ENCODE measurements at regions not wholly inside any gene's neighbourhood (a gene's known extent, or its start where the extent isn't known, plus 50 kb on each side); places are given as distances from the start of the nearest gene placed in this dataset.
"Not testable (repeated sequence)": the region's sequence is repeated elsewhere in the genome, so short reads cannot be mapped to it uniquely, and the experiment has no call there.

- DNase-seq (ENCODE audit: low spot score), result no peak
These were observed 226.8 kb downstream of the AEBP2 start for GRCh38 chr12:19666070-19666469.

GRCh38 chr12:19669793-19670192 is 230.5 kb downstream of the AEBP2 start:
- no peak for DNase-seq (ENCODE audit: low spot score)

GRCh38 chr12:19671695-19672094 is 232.4 kb downstream of the AEBP2 start:
- no peak for DNase-seq (ENCODE audit: low spot score)

GRCh38 chr12:19674437-19674836 is 235.1 kb downstream of the AEBP2 start:
- DNase-seq (ENCODE audit: low spot score), result no peak

- DNase-seq (ENCODE audit: low spot score), result no peak
These were observed 236.1 kb downstream of the AEBP2 start for GRCh38 chr12:19675361-19675760.

- not testable (repeated sequence) for DNase-seq (ENCODE audit: low spot score)
These were observed 239.2 kb downstream of the AEBP2 start for GRCh38 chr12:19678501-19678900.

GRCh38 chr12:19681007-19681406 is 241.7 kb downstream of the AEBP2 start:
- DNase-seq (ENCODE audit: low spot score), result no peak

- DNase-seq (ENCODE audit: low spot score), result no peak
These were observed 244.1 kb downstream of the AEBP2 start for GRCh38 chr12:19683178-19683927.

GRCh38 chr12:19687371-19687770 is 248.1 kb downstream of the AEBP2 start:
- no peak for DNase-seq (ENCODE audit: low spot score)

GRCh38 chr12:19688532-19688931 is 249.2 kb downstream of the AEBP2 start:
- DNase-seq (ENCODE audit: low spot score), result no peak

- DNase-seq (ENCODE audit: low spot score), result no peak
These were observed 249.9 kb downstream of the AEBP2 start for GRCh38 chr12:19689226-19689625.

- no peak for DNase-seq (ENCODE audit: low spot score)
These were observed 250.6 kb downstream of the AEBP2 start for GRCh38 chr12:19689801-19690472.

GRCh38 chr12:19692091-19692490 is 252.8 kb downstream of the AEBP2 start:
- no peak for DNase-seq (ENCODE audit: low spot score)

GRCh38 chr12:19692566-19692965 is 253.3 kb downstream of the AEBP2 start:
- DNase-seq (ENCODE audit: low spot score), result no peak

GRCh38 chr12:19694627-19695026 is 255.3 kb downstream of the AEBP2 start:
- no peak for DNase-seq (ENCODE audit: low spot score)

- no peak for DNase-seq (ENCODE audit: low spot score)
These were observed 256.2 kb downstream of the AEBP2 start for GRCh38 chr12:19695244-19696098.

- no peak for DNase-seq (ENCODE audit: low spot score)
These were observed 261.7 kb downstream of the AEBP2 start for GRCh38 chr12:19700969-19701368.

GRCh38 chr12:19704966-19705365 is 265.7 kb downstream of the AEBP2 start:
- no peak for DNase-seq (ENCODE audit: low spot score)

GRCh38 chr12:19706936-19707335 is 267.6 kb downstream of the AEBP2 start:
- DNase-seq (ENCODE audit: low spot score), result no peak

GRCh38 chr12:19707948-19708409 is 268.7 kb downstream of the AEBP2 start:
- no peak for DNase-seq (ENCODE audit: low spot score)

- no peak for DNase-seq (ENCODE audit: low spot score)
These were observed 270.6 kb downstream of the AEBP2 start for GRCh38 chr12:19709889-19710288.

Measured in pons (tissue), 1 donor.